ENCODE measurements at regions not wholly inside any gene's neighbourhood (a gene's known extent, or its start where the extent isn't known, plus 50 kb on each side); places are given as distances from the start of the nearest gene placed in this dataset.
"Not testable (repeated sequence)": the region's sequence is repeated elsewhere in the genome, so short reads cannot be mapped to it uniquely, and the experiment has no call there.

DNA sequence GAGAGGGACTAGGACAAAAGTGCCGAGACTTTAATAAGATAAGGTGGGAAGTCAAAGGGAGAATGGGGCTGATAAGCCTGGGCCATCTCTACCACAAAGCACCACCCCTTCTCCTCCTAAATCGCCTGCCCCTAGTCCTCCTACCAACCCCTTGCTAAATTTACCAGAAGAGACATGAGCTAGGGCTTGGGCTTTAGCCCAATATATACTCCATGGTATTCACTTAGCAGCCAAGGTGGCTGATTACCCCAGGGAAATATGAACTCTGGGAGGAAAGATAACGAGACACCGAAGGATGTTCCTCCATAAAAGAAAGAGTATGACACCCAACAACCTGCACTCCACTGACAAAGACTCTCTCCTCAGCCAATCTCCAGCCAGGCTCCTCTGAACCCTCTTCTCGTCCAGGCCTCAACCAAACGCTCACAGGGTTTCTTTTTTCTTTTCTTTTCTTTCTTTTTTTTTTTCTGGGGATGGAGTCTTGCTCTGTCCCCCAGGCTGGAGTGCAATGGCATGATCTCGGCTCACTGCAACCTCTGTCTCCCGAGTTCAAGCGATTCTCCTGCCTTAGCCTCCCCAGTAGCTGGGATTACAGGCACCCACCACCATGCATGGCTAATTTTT, 610.2 kb downstream of the UQCRFS1 start:
- DNase-seq (ENCODE audit: low read depth in 2 of 2), result no peak

DNA sequence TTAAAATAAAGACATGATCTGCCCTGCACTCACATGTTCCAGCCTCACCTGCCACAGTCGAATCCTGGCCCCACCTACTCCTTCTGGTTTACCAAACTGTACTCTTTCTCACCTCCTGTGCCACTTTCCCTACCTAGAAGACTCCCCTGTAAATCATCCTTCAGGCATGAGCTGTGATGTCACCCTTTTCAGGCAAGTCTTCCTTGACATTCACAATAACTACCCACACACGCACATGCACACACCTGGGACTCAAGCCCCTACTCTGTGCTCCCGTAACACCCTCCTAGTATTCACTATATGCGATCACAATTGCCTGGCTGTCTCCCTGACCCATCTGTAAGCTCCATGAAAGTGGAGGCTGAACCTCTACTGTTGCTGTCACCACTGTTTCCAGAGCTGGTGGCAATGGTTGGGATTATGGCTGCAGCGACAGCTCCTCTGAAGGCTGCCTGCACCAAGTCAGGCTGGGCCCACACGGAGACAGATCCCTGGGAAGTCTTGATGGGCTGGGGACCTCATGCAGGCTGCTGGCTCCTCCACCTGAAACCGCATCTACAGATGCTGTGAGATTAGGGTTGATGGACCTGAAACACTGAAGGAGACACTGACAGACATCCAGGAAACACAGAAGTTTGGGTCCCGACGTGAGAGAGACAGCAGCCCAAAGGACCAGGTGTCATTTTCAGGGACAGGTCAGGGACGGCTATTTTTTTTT, 611.1 kb downstream of the UQCRFS1 start:
- no peak for DNase-seq (ENCODE audit: low read depth in 2 of 2)

DNA sequence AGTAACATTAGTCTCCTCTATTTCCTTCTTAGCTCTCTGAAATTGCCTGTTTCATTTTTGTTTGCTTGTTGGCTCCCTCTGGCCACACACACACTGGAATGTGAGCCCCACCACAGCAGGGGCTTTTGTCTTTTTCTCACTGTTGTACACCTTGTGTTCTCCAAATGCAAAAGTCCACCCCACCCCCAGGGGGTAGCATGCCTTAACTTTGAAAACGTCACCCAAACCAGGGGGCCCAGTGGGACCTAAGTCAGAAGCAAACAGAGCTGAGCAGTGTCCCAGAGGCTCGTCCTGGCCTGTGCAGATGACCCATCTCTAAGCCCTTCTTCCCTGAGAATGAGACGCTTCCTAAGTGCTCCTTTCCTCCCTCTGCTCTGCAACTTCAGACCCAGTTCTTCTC, 614.1 kb downstream of the UQCRFS1 start:
- no peak for DNase-seq (ENCODE audit: low read depth in 2 of 2)

DNA sequence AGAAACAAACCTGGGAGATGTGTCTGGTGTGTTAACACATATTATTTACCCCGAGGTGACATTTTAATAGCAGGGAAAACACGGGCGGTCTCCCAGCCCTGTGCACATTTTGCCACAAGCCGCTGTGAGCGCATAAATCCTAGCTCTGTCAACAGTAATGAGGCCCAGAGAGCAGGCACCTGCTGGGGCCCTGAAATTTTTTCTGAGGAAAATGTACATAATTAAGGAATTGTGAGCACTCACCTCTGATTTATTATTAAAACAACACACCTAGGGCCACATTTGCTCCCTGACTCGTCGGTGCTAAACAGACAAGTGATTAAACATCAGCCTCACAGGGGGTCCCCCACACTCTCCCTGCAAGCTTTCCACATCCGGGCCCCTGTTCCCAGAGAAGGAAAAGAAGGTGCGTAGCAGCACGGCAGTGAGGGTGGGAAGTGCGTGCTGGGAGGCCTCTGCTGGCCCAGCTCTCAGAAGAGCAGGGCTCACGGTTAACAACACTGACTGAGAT, 616.3 kb downstream of the UQCRFS1 start:
- no peak for DNase-seq (ENCODE audit: low read depth in 2 of 2)

DNA sequence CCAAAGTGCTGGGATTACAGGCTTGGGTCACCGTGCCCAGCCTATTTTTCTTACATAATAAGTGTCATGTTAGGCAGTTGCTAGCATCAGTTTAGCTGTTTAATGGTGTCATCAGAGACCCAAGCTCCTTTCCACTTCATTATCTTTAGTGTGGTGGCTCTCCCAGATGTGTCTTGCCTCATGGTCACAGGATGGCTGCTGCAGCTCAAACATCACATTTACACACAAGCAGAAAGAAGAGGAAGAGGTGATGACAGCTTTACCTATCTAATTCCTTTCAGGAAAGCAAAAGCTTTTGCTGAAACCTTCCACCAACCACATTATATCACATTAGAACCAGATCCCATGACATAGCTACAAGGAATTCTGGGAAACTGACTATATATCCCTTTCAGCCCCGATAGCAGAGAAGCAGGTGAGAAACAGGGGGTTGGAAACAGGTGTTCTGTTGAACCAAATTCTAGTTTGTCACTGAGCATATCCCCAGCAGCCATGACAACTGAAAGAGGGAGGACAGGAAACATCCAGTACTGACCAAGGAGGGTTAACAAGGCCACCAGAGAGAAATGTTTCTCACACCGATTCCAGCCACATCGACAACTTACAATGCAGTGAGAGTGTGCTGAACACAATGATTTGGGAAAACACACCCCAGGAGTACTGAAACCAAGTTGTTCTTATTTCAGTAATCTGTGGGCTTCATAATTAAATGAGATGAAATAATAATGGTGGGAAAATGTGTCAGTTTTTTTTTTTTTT, 617.0 kb downstream of the UQCRFS1 start:
- DNase-seq (ENCODE audit: low read depth in 2 of 2), result no peak

DNA sequence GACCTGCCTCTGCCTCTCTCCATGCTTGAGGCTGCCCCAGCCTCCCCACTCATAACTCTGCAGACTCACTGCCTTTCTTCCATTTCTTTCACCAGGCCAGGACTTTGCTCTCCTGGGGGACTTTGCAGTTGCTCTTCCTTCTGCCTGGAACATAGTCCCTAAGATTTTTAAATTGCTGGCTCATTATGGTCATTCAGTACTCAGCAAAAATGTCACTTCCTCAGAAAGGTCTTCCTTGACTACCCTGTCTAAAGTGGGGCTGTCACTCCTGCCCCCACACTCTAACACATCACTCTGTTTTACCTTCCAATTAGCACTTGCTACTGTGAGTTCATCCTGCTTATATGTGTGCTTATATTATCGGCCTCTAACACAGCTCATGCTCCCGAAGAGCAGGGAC, 618.2 kb downstream of the UQCRFS1 start:
- no peak for DNase-seq (ENCODE audit: low read depth in 2 of 2)

DNA sequence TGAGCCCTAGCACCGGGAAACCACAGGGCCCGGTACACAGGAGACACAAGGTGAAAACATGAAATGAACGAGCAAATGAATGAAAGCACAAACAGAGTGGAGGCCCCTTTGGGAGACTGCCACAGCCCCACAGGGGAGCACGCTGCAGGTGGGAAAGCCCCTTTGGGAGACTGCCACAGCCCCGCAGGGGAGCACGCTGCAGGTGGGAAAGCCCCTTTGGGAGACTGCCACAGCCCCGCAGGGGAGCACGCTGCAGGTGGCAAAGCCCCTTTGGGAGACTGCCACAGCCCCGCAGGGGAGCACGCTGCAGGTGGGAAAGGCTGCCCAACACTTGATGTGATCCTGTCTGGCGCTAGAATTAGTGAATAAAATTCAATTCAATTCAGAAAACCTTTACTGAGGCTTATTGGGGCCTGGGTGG, 623.0 kb downstream of the UQCRFS1 start:
- DNase-seq (ENCODE audit: low read depth in 2 of 2), result not testable (repeated sequence)

DNA sequence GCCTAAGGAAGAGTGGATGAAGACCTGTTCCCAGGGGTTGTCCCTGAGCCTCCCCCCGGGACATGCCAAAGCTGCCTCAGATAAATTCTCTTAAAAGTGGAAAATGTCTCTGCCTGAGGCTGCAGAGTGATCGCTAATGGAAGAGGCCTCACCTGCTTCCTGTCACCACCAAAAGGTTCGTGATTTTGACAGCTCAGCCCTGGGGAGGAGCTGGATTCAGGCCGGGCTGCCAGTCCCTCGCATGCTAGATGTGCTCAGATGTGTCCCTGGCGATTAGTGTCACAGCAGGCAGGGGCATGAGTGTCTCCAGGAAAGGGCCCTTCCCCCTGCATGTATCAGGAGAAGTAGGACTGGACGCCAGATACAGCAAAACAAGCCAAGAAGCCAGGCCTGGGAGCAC, 626.5 kb downstream of the UQCRFS1 start:
- DNase-seq (ENCODE audit: low read depth in 2 of 2), result no peak

DNA sequence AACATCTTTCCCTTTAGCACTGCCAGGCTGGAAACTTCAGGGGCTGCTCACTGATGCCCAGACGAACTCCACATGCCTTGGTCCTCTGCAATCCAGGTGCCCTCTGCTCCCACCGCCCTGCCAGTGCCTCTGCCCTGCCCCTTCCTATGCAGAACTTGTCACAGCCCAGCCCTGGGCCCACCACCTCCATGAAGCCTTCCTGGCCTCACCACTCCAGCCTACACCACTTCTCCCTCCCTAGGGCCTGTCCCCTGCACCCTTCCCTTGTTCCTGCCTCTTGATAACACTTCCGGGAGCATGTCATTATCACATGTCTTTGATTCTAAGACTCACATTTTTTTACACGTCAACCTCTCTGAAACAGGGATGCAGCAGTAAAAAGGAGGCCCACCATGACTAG, 627.2 kb downstream of the UQCRFS1 start:
- DNase-seq (ENCODE audit: low read depth in 2 of 2), result no peak

DNA sequence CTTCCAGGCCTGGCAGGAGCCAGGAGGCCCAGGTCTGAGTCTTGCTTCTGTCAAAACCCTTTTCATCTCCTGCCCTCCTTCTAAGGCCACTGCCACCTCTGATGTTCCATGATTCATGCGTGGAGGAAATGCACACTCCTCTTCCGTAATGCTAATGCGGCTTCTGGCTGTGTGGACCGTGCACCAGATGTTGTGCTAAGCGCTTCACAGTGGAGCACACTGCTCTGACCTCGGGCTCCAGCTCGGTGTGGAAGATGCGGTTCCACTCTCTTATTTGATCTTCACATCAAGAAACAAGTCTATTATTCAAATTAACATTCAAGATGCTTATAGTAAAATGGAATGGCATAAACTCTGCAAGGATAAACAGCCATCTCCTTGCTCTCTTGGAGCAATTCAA, 629.2 kb downstream of the UQCRFS1 start:
- DNase-seq (ENCODE audit: low read depth in 2 of 2), result no peak

DNA sequence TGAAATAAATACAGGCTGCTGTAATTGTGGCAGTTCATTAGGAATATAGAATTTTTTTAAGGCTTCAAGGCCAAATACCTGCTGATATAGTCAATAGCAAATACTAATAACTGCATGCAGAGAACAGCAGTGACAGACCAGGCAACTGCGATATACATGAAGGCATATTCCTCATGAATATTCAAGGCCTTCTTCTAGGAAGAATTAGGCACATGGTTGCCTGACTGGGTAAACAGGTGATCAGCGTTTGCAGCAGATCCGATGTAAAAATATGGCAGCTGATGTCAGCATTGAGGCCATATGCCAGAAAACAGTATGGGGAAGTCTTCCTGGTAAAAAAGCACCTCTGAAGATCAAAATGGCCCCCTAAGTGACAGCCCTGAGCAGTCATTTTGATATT, 629.7 kb downstream of the UQCRFS1 start:
- DNase-seq (ENCODE audit: low read depth in 2 of 2), result no peak

DNA sequence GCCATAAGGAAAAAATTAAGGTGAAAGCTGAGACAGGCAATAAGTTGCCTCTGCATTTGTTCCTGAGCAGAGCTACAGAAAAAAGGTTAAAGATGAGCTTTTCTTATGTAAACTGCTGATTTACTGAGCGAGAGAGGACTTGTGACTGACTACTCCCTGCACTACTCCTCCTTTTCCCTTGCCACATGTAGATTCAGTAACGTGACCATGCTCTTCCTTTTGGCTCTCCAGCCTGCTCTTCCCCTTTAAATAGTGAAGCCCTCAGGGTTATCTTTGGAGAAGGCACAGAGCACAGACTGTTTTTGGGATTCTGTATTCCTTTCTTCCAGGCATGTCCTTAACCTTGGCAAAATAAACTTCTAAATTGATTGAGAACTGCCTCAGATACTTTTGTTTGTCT, 630.2 kb downstream of the UQCRFS1 start:
- no peak for DNase-seq (ENCODE audit: low read depth in 2 of 2)

DNA sequence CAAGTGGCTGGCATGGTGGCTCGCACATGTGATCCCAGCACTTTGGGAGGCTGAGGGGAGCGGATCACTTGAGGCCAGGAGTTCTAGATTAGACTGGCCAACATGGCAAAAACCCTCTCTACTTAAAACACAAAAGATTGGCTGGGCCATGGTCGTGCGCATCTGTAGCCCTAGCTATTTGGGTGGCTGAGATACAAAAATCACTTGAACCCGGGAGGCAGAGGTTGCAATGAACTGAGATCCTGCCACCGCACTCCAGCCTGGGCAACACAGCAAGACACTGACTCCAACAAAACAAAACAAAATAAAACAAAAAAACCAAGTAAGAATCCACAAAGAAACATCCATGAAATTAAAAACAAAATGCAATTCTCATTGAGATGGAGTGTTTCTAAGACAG, 630.6 kb downstream of the UQCRFS1 start:
- DNase-seq (ENCODE audit: low read depth in 2 of 2), result no peak

DNA sequence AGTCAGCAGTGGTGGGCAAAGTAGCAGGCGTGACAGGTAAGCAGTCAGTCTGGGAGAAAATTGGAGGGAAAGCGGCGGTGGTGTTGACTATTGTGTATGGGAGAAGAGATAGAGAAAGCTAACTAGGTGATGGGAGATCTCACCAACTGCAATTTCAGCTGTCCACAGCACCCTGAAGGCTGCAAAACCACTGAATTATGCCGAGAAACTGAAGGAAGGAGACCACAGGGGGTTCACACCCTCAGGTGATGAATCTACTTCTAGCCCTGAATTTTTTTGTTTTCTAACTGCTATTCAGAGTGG, 631.5 kb downstream of the UQCRFS1 start:
- DNase-seq (ENCODE audit: low read depth in 2 of 2), result no peak

DNA sequence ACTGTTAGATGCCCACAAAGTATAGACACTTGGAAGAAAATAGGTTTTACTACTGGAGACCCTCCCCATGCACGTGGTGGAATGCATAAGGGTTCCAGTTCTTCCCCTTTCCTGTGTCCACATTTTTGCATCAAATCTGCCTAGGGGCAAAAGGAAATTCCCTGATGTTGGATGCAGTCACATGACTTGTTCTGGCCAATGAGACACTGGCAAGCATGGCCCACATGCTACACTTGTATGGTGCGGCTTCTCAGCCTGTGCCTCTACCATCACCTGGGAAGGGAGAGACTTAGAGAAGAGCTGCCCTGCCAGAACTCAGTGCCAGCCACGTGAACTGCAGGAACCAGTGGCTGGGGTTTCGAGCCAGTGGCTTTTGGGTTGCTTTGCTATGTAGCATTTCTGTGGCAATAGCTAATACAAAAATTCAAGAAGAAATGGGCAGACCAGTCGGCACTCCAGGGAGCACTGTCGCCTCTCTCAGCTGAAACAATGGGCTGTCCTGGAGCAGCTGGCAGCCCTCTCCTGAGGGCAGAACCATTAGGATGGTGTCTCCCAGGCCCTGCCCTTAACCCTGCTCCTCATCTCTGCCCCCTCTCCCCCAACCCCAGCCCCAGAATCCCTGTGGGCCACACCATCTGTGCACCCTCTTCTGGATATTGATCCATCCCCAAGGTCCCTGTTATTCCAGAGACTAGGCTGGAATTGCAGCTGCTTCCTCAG, 634.0 kb downstream of the UQCRFS1 start:
- DNase-seq (ENCODE audit: low read depth in 2 of 2), result no peak

DNA sequence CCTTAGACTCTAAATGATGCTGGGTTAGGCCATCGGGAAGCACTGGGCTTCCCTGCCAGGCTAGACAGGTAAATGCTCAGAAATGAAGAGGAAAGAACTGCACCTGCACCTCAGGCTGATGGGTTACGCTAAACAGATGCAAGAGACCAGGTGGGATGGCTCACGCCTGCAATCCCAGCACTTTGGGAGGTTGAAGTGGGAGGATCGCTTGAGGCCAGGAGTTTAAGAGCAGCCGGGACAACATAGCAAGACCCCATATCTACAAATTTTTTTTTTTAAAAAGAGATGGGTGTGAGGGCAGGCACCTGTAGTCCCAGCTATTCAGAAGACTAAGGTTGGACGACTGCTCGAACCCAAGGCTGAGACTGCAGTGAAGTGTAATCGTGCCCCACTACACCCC, 634.7 kb downstream of the UQCRFS1 start:
- DNase-seq (ENCODE audit: low read depth in 2 of 2), result no peak

DNA sequence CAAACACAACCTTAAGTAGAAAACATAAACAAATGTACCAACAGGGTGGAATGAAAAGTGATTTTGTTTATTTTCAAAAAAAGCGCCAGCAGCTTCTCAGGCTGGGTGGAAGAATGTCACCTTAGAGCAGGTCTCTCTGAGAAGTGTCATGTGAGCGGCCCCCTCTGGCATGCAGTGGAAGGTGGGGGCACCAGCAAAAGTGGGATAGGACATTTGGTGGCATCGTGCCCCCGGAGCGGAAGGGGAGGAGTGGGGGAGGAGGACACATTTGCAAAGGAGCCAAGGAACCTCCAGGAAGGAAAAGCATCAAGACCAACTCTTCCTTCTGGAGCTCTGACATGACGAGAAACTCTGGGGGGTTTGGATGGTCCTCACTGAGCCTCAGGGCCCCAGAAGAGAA, 635.3 kb downstream of the UQCRFS1 start:
- DNase-seq (ENCODE audit: low read depth in 2 of 2), result no peak

DNA sequence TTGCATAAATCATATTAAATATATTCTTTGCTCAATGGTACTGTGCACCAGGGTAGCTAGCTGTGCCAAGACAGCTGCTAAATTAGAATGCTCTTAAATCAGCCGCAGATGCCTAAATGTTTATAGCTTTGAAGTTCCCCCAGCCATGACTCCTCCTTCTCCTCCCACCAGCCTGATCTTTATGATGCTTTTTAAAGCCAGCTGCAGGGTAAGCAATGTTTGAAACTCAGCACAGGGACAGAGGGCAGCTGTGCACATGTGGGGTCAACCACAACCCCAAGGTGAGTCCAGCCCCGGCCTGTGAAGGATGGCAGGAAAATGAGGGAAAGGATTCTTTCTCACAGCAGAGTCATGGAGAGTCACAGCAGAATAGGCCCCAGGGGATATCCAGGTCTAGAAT, 635.7 kb downstream of the UQCRFS1 start:
- DNase-seq (ENCODE audit: low read depth in 2 of 2), result no peak

DNA sequence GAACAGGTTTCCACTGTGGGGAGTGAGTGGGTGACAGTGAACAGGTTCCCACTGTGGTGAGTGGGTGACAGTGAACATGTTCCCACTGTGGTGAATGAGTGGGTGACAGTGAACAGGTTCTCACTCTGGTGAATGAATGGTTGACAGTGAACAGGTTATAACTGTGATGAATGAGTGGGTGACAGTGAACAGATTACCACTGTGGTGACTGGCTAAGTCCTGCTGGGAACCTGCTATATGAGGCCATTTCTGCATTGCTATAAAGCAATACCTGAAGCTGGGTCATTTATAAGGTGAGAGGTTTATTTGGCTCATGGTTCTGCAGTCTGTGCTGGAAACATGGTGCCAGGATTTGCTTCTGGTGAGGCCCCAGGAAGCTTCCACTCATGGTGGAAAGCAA, 637.1 kb downstream of the UQCRFS1 start:
- no peak for DNase-seq (ENCODE audit: low read depth in 2 of 2)

DNA sequence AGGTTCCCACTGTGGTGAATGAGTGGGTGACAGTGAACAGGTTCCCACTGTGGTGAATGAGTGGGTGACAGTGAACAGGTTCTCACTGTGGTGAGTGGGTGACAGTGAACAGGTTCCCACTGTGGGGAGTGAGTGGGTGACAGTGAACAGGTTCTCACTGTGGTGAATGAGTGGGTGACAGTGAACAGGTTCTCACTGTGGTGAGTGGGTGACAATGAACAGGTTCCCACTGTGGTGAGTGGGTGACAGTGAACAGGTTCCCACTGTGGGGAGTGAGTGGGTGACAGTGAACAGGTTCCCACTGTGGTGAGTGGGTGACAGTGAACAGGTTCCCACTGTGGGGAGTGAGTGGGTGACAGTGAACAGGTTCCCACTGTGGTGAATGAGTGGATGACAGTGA, 637.6 kb downstream of the UQCRFS1 start:
- not testable (repeated sequence) for DNase-seq (ENCODE audit: low read depth in 2 of 2)

DNA sequence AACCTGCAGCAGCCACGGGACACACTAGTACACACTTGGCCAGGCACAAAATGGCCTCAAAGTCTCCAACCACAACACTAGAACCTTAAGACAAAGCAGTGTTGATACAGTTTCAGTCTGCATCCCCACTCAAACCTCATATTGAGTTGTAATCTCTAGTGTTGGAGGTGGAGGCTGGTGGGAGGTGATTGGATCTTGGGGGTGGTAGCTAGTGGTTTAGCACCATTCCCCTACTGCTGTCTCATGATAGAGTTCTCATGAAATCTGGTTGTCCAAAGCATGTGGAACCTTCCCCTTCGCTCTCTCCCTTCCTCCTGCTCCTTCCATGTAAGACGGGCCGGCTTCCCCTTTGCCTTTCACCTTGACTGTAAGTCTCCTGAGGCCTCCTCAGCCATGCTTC, 638.7 kb downstream of the UQCRFS1 start:
- no peak for DNase-seq (ENCODE audit: low read depth in 2 of 2)

Data from activated CD4-positive, alpha-beta T cell treated with anti-CD3 and anti-CD28 coated beads for 24 hours (primary cell).